ENCODE measurements at regions not wholly inside any gene's neighbourhood (a gene's known extent, or its start where the extent isn't known, plus 50 kb on each side); places are given as distances from the start of the nearest gene placed in this dataset.

- no peak for DNase-seq (ENCODE audit: low spot score)
- Histone ChIP-seq H3K36me3 (no peaks in the 10 kb centered on the region), H3K27me3 (no peaks in the 10 kb centered on the region), H3K4me3 (no peak overlapping the region), H3K9me3 (peaks cover 0 to 12% of the 10 kb centered on the region in 2 donors), H3K4me1 (no peaks in the 10 kb centered on the region), H3K27ac (no peak overlapping the region)
- TF ChIP-seq, protein P1, sequence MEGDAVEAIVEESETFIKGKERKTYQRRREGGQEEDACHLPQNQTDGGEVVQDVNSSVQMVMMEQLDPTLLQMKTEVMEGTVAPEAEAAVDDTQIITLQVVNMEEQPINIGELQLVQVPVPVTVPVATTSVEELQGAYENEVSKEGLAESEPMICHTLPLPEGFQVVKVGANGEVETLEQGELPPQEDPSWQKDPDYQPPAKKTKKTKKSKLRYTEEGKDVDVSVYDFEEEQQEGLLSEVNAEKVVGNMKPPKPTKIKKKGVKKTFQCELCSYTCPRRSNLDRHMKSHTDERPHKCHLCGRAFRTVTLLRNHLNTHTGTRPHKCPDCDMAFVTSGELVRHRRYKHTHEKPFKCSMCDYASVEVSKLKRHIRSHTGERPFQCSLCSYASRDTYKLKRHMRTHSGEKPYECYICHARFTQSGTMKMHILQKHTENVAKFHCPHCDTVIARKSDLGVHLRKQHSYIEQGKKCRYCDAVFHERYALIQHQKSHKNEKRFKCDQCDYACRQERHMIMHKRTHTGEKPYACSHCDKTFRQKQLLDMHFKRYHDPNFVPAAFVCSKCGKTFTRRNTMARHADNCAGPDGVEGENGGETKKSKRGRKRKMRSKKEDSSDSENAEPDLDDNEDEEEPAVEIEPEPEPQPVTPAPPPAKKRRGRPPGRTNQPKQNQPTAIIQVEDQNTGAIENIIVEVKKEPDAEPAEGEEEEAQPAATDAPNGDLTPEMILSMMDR (IDR thresholded peaks at IDR 0.05) = no peak
Measured at GRCh38 chr19:31023038-31023437, 326.2 kb downstream of the TSHZ3 start.

- TF ChIP-seq, protein P1 (IDR thresholded peaks at IDR 0.05) = no peak
- H3K4me1 ChIP-seq = no peaks in the 10 kb centered on the region
- no peak for DNase-seq (ENCODE audit: low spot score)
- H3K27ac ChIP-seq = no peak overlapping the region
- no peaks in the 10 kb centered on the region for H3K27me3 ChIP-seq
- H3K4me3 ChIP-seq = no peak overlapping the region
- H3K36me3 ChIP-seq = no peaks in the 10 kb centered on the region
- peaks cover 0 to 5% of the 10 kb centered on the region in 2 donors for H3K9me3 ChIP-seq
Measured at GRCh38 chr19:31018936-31019335, 330.3 kb downstream of the TSHZ3 start.

DNA sequence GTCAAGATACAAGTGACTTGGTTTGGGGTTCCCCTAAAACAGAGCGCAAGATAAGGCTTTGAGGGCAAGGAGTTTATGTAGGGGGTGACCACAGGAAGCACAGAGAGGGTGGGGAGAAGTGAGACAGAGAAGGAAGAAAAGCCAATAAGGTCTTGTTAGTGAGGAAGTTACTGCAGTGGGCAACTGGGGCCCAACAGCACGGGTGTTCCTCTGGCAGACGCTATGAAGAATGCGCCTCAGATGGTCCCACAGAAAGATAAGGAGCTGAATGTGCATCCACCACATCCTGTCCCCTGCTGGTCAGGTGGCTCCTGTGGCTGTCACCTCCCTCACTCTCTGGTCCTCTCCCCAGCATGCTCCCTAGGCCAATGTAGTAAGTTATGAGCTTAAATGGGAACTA, 333.5 kb downstream of the TSHZ3 start:
- DNase-seq (ENCODE audit: low spot score) = no peak
- Histone ChIP-seq H3K27ac (no peak overlapping the region), H3K27me3 (no peaks in the 10 kb centered on the region), H3K9me3 (no peaks in the 10 kb centered on the region), H3K4me3 (no peak overlapping the region), H3K4me1 (no peaks in the 10 kb centered on the region), H3K36me3 (no peaks in the 10 kb centered on the region)
- TF ChIP-seq, protein P1 (IDR thresholded peaks at IDR 0.05) = no peak

DNA sequence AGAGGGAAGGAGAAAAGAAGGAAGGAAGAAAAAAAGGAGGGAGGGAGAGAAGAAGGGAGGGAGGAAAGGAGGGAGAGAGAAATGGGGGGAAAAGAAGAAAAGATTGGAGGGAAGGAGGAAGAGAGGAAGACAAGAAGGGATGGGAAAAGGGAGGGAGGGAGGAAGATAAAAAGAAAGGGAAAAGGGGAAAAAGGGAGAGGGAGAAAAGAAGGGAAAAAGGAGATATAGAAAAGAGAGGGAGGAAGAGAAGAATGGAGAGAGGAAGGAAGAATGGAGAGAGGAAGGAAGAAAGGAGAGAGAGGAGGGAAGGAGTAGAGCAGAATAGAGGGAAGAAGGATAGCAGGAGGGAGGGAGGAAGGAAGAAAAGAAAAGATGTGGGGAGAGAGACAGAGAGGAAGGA, 334.6 kb downstream of the TSHZ3 start:
- Histone ChIP-seq H3K27me3 (no peaks in the 10 kb centered on the region), H3K4me1 (no peaks in the 10 kb centered on the region), H3K9me3 (no peaks in the 10 kb centered on the region), H3K4me3 (no peak overlapping the region), H3K27ac (no peak overlapping the region), H3K36me3 (no peaks in the 10 kb centered on the region)
- no peak for DNase-seq (ENCODE audit: low spot score)
- TF ChIP-seq, protein P1 (IDR thresholded peaks at IDR 0.05) = no peak

DNA sequence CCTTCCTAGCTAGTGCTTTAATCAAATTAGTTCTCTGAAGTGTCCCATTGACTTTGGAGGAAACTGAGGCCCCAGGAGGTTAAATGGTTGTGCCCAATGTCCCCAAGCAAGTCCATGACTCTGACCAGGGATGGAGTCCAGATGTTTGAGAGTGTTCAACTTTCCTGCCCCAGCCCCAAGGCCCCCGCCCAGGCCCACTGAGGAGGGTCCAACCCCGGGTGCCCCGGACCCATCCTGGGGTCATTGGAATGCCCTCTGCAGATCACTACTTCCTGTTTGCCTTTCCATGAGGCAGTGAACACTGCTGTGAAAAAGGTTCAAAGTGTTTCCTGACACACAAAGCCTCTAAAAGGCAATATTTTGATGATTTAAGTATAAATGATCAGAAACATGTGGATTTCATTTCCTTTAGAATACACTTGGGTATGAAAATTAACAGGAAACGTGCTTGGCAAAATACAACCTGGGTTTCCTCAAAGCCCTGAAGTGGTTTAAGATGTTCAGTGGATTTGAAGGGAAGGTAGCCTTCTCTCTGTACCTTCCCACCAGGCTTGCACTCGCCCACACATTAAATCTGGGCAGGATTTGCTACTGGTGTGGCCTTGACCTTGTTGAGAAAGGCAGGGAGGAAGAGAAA, 335.7 kb downstream of the TSHZ3 start:
- H3K27ac ChIP-seq = no peak overlapping the region
- H3K4me3 ChIP-seq = no peak overlapping the region
- no peak for DNase-seq (ENCODE audit: low spot score)
- TF ChIP-seq, protein P1 (IDR thresholded peaks at IDR 0.05) = no peak
- no peaks in the 10 kb centered on the region for H3K4me1 ChIP-seq
- no peaks in the 10 kb centered on the region for H3K27me3 ChIP-seq
- no peaks in the 10 kb centered on the region for H3K36me3 ChIP-seq
- H3K9me3 ChIP-seq = no peaks in the 10 kb centered on the region

All from right atrium auricular region (tissue), 2 donors.